ENCODE measurements at regions not wholly inside any gene's neighbourhood (a gene's known extent, or its start where the extent isn't known, plus 50 kb on each side); places are given as distances from the start of the nearest gene placed in this dataset.

- DNase-seq (no peak), ATAC-seq (ENCODE audit: insufficient read depth, low FRiP score) (no peak)
- Histone ChIP-seq H3K36me3 (ENCODE audit: control insufficient read depth in 4 of 4, insufficient read depth in 4 of 4, low read length in 4 of 4) (no peaks in the 10 kb centered on the region), H3K4me1 (ENCODE audit: control insufficient read depth in 5 of 5, insufficient read depth in 5 of 5, low read length in 5 of 5) (peaks cover 0 to 14% (median 0%) of the 10 kb centered on the region in 5 donors), H3K27me3 (ENCODE audit: control insufficient read depth in 3 of 3, insufficient read depth in 3 of 3, low read length in 2 of 3) (peaks cover 0 to 9% (median 2%) of the 10 kb centered on the region in 3 donors), H3K27ac (ENCODE audit: low read depth in 1 of 2, low read length in 1 of 2) (no peak overlapping the region), H3K9me3 (ENCODE audit: control insufficient read depth in 4 of 4, insufficient read depth in 3 of 4, low read length in 3 of 4) (peaks cover 0 to 8% (median 0%) of the 10 kb centered on the region in 4 donors), H3K4me3 (no peak overlapping the region), H3K9ac (ENCODE audit: insufficient read depth in 1 of 2, low read length in 2 of 2) (no peak overlapping the region)
- 96% methylated on average over 9 of the region's 9 CpGs for WGBS, 2 donors
- TF ChIP-seq, protein P1, sequence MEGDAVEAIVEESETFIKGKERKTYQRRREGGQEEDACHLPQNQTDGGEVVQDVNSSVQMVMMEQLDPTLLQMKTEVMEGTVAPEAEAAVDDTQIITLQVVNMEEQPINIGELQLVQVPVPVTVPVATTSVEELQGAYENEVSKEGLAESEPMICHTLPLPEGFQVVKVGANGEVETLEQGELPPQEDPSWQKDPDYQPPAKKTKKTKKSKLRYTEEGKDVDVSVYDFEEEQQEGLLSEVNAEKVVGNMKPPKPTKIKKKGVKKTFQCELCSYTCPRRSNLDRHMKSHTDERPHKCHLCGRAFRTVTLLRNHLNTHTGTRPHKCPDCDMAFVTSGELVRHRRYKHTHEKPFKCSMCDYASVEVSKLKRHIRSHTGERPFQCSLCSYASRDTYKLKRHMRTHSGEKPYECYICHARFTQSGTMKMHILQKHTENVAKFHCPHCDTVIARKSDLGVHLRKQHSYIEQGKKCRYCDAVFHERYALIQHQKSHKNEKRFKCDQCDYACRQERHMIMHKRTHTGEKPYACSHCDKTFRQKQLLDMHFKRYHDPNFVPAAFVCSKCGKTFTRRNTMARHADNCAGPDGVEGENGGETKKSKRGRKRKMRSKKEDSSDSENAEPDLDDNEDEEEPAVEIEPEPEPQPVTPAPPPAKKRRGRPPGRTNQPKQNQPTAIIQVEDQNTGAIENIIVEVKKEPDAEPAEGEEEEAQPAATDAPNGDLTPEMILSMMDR (IDR thresholded peaks at IDR 0.05; ENCODE audit: control extremely low read depth, extremely low read depth) = no peak
These were observed 93.3 kb upstream of the ZNF536 start for GRCh38 chr19:30278882-30279254.

DNA sequence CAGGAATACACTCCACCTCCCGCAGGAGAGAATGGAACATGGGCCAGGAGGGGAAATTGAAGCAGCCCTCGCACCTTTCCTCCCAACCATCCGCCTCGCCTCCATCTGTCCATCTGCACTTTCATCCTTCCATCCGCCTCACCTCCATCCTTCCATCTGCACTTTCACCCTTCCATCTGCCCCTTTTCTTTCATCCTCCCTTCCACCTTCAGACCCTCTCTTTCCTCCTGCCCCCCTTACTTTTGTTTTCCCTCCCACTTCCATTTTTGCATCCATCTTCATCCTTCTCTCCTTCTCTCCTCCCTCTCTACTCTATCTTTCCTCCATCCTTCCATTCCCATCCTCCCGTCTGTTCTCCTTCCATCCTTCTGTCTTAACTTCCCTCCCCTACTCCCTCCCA is 92.2 kb upstream of the ZNF536 start:
- no peak overlapping the region for H3K27ac ChIP-seq (ENCODE audit: low read depth in 1 of 2, low read length in 1 of 2)
- peaks cover 0 to 7% (median 0%) of the 10 kb centered on the region in 4 donors for H3K9me3 ChIP-seq (ENCODE audit: control insufficient read depth in 4 of 4, insufficient read depth in 3 of 4, low read length in 3 of 4)
- TF ChIP-seq, protein P1 (IDR thresholded peaks at IDR 0.05; ENCODE audit: control extremely low read depth, extremely low read depth) = no peak
- DNase-seq (no peak), ATAC-seq (ENCODE audit: insufficient read depth, low FRiP score) (no peak)
- H3K4me1 ChIP-seq (ENCODE audit: control insufficient read depth in 5 of 5, insufficient read depth in 5 of 5, low read length in 5 of 5) = peaks cover 0 to 14% (median 0%) of the 10 kb centered on the region in 5 donors
- no peaks in the 10 kb centered on the region for H3K36me3 ChIP-seq (ENCODE audit: control insufficient read depth in 4 of 4, insufficient read depth in 4 of 4, low read length in 4 of 4)
- no peak overlapping the region for H3K9ac ChIP-seq (ENCODE audit: insufficient read depth in 1 of 2, low read length in 2 of 2)
- 79 to 82% methylated on average over 5 to 6 of the region's 6 CpGs for WGBS, 2 donors
- peaks cover 0 to 14% (median 2%) of the 10 kb centered on the region in 3 donors for H3K27me3 ChIP-seq (ENCODE audit: control insufficient read depth in 3 of 3, insufficient read depth in 3 of 3, low read length in 2 of 3)
- H3K4me3 ChIP-seq = no peak overlapping the region

DNA sequence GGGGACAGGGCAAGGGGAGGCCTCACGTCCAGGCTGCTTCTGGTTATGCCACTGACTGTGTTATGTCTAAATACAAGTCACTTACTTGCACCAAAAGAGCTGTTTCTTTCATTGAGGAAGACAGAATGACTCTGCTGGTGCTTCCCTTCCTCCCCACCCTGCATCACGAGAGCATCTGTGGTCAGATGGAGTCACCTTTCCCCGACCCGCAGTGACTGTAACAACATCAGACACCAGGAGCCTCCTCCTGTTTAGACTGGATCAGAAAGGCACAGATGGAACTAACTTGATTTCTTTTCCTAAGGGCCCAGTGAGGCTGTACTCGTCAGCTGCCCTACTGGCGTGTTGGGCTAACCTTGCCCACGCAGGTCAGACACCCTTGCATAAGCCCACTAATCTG is 90.3 kb upstream of the ZNF536 start:
- no peak overlapping the region for H3K9ac ChIP-seq (ENCODE audit: insufficient read depth in 1 of 2, low read length in 2 of 2)
- WGBS, 2 donors = 80 to 88% methylated on average over 7 of the region's 7 CpGs

More for the DNA sequence above, 90.3 kb upstream of the ZNF536 start:
- Histone ChIP-seq H3K36me3 (ENCODE audit: control insufficient read depth in 4 of 4, insufficient read depth in 4 of 4, low read length in 4 of 4) (no peaks in the 10 kb centered on the region), H3K27me3 (ENCODE audit: control insufficient read depth in 3 of 3, insufficient read depth in 3 of 3, low read length in 2 of 3) (peaks cover 0 to 14% (median 2%) of the 10 kb centered on the region in 3 donors), H3K27ac (ENCODE audit: low read depth in 1 of 2, low read length in 1 of 2) (no peak overlapping the region), H3K4me3 (no peak overlapping the region), H3K9me3 (ENCODE audit: control insufficient read depth in 4 of 4, insufficient read depth in 3 of 4, low read length in 3 of 4) (peaks cover 0 to 4% (median 0%) of the 10 kb centered on the region in 4 donors), H3K4me1 (ENCODE audit: control insufficient read depth in 5 of 5, insufficient read depth in 5 of 5, low read length in 5 of 5) (no peaks in the 10 kb centered on the region)
- DNase-seq = no peak
- TF ChIP-seq, protein P1 (IDR thresholded peaks at IDR 0.05; ENCODE audit: control extremely low read depth, extremely low read depth) = no peak
- ATAC-seq (ENCODE audit: insufficient read depth, low FRiP score) = no peak
